Sigmoid colon (tissue), 6 donors: ENCODE measurements at regions not wholly inside any gene's neighbourhood (a gene's known extent, or its start where the extent isn't known, plus 50 kb on each side); places are given as distances from the start of the nearest gene placed in this dataset.

Experiments used
- DNase-seq: peaks from one replicate; pipeline ENCODE4 v3.0.0-alpha.2; 2019
- H3K27ac ChIP-seq, 4 donors: fragments of 200-600 bp; sonication (generic); one replicate each; pipeline ENCODE4 v1.5.1; 2016 to 2019; ENCODE audit warnings: mild to moderate bottlenecking in 1 of 4
- H3K27me3 ChIP-seq, 3 donors: fragments of 200-600 bp; sonication (generic); one replicate each; pipeline ENCODE4 v1.5.1; 2019; ENCODE audit warnings: mild to moderate bottlenecking in 1 of 3
- H3K36me3 ChIP-seq, 4 donors: fragments of 200-600 bp; sonication (generic); one replicate each; pipeline ENCODE4 v1.5.1; 2016 to 2019
- H3K4me1 ChIP-seq, 4 donors: fragments of 200-600 bp; sonication (generic); one replicate each; pipeline ENCODE4 v1.5.1; 2017 to 2019
- H3K4me3 ChIP-seq, 4 donors: fragments of 200-600 bp; sonication (generic); one replicate each; pipeline ENCODE4 v1.5.1; 2017 to 2019; ENCODE audit warnings: mild to moderate bottlenecking in 2 of 4, moderate library complexity in 1 of 4
- H3K9me3 ChIP-seq, 4 donors: fragments of 200-600 bp in 3 of 4; sonication (generic) in 3 of 4; one replicate each; pipeline versions ENCODE4 v1.5.1 to v1.6.1; 2013 to 2019
- EP300 ChIP-seq, 4 donors: sonication (generic); formaldehyde crosslinking; IDR thresholded peaks; one replicate each; pipeline ENCODE4 v1.6.1; 2017; ENCODE audit warnings: antibody characterized with exemption in 4 of 4
- POLR2A ChIP-seq, 2 donors: fragments of 450-650 bp; IDR thresholded peaks; one replicate each; pipeline ENCODE4 v1.6.1; 2016; ENCODE audit warnings: antibody characterized with exemption in 2 of 2, mild to moderate bottlenecking in 2 of 2, moderate library complexity in 2 of 2
- POLR2AphosphoS5 ChIP-seq, 4 donors: sonication (generic); formaldehyde crosslinking; IDR thresholded peaks; one replicate each; pipeline ENCODE4 v1.6.1; 2017; ENCODE audit warnings: antibody characterized with exemption in 4 of 4
- WGBS, 2 donors: extraction: QIAGEN DNeasy Blood & Tissue Kit; methylation state at CpG; one replicate each; pipeline ENCODE4 v1.1.7; 2013; 5-methylcytosine and 5-hydroxymethylcytosine counted together
- intact Hi-C: fragments of 100-400 bp; cut with DNase I; formaldehyde crosslinking; loops from one replicate; pipeline ENCODE4 v1.15.1; 2023
- TF ChIP-seq, protein P1 (sequence below), 4 experiments: fragments of 450-650 bp in 3 of 4; fragments of 200-600 bp in 1 of 4; IDR thresholded peaks; one replicate each; pipeline ENCODE4 v1.5.1; 2016 to 2019; ENCODE audit warnings: antibody characterized with exemption in 4 of 4, mild to moderate bottlenecking in 3 of 4, moderate library complexity in 2 of 4
- donor health status: healthy with polysubstance abuse.
- donor health status: healthy.

- no peak overlapping the region for H3K27ac ChIP-seq
- no peaks in the 10 kb centered on the region for H3K27me3 ChIP-seq
- no peaks in the 10 kb centered on the region for H3K36me3 ChIP-seq
- TF ChIP-seq EP300 (IDR thresholded peaks at IDR 0.05) (no peak), POLR2A (IDR thresholded peaks at IDR 0.05) (no peak), POLR2AphosphoS5 (IDR thresholded peaks at IDR 0.05) (no peak)
- TF ChIP-seq, protein P1, sequence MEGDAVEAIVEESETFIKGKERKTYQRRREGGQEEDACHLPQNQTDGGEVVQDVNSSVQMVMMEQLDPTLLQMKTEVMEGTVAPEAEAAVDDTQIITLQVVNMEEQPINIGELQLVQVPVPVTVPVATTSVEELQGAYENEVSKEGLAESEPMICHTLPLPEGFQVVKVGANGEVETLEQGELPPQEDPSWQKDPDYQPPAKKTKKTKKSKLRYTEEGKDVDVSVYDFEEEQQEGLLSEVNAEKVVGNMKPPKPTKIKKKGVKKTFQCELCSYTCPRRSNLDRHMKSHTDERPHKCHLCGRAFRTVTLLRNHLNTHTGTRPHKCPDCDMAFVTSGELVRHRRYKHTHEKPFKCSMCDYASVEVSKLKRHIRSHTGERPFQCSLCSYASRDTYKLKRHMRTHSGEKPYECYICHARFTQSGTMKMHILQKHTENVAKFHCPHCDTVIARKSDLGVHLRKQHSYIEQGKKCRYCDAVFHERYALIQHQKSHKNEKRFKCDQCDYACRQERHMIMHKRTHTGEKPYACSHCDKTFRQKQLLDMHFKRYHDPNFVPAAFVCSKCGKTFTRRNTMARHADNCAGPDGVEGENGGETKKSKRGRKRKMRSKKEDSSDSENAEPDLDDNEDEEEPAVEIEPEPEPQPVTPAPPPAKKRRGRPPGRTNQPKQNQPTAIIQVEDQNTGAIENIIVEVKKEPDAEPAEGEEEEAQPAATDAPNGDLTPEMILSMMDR (IDR thresholded peaks at IDR 0.05) = no peak
- no peak for DNase-seq
- intact Hi-C loops = no loop called here
- H3K4me1 ChIP-seq = no peaks in the 10 kb centered on the region
- H3K4me3 ChIP-seq = no peak overlapping the region
- no peaks in the 10 kb centered on the region for H3K9me3 ChIP-seq
- 90 to 91% methylated on average over 3 of the region's 3 CpGs for WGBS, 2 donors
Observed at GRCh38 chr13:110779022-110779421, 65.5 kb downstream of the ING1 start.

DNA sequence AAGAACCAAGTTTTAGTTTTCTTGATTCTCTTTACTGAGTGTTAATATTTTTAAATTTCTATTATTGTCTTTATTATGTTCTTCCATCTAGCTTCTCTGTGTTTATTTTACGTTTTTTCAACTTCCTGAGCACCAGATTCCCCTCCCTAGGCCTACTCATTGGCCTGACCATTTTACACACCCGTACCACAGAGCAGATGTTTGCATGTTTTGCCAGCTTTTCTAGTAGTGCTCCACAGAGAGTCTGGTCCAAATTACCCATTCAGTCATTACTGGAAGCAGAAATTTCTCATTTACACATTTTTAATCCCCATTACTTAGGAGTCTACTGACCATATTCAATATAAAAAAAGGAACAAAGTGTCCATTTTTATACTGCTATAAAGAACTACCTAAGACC, 66.9 kb downstream of the ING1 start:
- Histone ChIP-seq H3K36me3 (no peaks in the 10 kb centered on the region), H3K27ac (no peak overlapping the region), H3K4me3 (no peak overlapping the region), H3K4me1 (no peaks in the 10 kb centered on the region), H3K9me3 (no peaks in the 10 kb centered on the region), H3K27me3 (no peaks in the 10 kb centered on the region)
- intact Hi-C loops = no loop called here
- WGBS, 2 donors = 46 to 51% methylated on average over 2 of the region's 2 CpGs
- no peak for DNase-seq
- TF ChIP-seq, protein P1 (IDR thresholded peaks at IDR 0.05) = no peak

DNA sequence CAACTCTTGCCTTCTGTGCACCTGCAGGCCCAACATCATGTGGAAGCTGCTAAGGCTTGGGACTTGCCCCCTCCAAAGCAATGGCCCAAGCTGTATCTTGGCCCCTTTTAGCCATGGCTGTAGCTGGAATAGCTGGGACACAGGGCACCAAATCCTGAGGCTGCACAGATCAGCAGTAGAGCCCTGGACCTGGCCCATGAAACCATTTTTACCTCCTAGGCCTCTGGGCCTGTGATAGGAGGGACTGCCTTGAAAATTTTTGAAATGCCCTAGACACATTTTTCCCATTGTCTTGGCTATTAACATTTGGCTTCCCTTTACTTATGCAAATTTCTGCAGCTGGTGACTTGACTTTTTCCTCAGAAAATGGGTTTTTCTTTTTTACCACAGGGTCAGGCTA, 68.7 kb downstream of the ING1 start:
- no peak for DNase-seq
- no peak overlapping the region for H3K4me3 ChIP-seq
- no peaks in the 10 kb centered on the region for H3K27me3 ChIP-seq
- H3K4me1 ChIP-seq = no peaks in the 10 kb centered on the region
- no peaks in the 10 kb centered on the region for H3K9me3 ChIP-seq
- H3K36me3 ChIP-seq = no peaks in the 10 kb centered on the region
- TF ChIP-seq, protein P1 (IDR thresholded peaks at IDR 0.05) = no peak
- H3K27ac ChIP-seq = no peak overlapping the region
- intact Hi-C loops = no loop called here

DNA sequence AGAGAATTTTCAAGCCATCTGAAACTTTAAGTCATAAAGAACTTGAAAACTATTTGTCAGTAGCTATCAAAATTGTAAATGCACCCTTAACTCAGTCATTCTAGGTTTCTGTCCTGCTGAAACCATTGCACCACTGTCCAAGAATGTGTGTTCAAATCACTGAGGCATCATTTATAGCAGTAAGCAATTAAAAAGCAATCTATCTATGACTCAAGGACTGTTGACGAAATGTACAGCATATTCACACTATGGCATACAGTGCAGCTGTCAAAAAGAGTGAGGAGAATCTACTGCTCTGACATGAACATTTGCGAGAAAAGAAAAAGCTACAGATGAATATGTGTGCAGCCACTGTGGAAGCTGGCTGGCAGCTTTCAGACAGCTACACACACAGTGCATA, 71.2 kb downstream of the ING1 start:
- H3K27me3 ChIP-seq = no peaks in the 10 kb centered on the region
- TF ChIP-seq EP300 (IDR thresholded peaks at IDR 0.05) = no peak
- TF ChIP-seq POLR2A (IDR thresholded peaks at IDR 0.05) = no peak
- TF ChIP-seq, protein P1 (IDR thresholded peaks at IDR 0.05) = no peak
- no peak for TF ChIP-seq POLR2AphosphoS5 (IDR thresholded peaks at IDR 0.05)
- H3K27ac ChIP-seq = no peak overlapping the region
- no peak for DNase-seq
- H3K36me3 ChIP-seq = no peaks in the 10 kb centered on the region
- intact Hi-C loops = no loop called here
- H3K4me1 ChIP-seq = no peaks in the 10 kb centered on the region
- 83 to 92% methylated on average over 2 of the region's 2 CpGs for WGBS, 2 donors
- H3K9me3 ChIP-seq = no peaks in the 10 kb centered on the region
- H3K4me3 ChIP-seq = no peak overlapping the region

DNA sequence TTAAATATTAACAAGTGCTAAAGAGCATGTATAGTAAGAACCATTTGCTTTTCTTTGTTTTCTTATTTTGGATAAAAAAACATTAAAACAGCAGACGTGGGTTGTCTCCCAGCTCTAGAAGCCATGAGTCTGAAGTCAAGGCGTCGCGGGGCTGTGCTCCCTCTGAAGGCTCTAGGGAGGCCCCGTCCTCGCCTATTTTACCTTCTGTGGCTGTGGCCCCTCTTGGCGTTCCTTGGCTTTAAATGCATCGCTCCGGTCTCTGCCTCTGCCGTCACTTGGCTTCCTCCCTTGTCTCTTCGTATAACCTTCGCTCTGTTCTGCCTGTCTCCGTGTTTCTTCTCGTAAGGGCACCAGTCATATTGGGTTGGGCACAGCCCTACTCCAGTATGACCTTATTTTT, 75.3 kb downstream of the ING1 start:
- intact Hi-C loops = no loop called here
- 93 to 94% methylated on average over 14 of the region's 14 CpGs for WGBS, 2 donors

More for the DNA sequence above, 75.3 kb downstream of the ING1 start:
- Histone ChIP-seq H3K27me3 (no peaks in the 10 kb centered on the region), H3K36me3 (no peaks in the 10 kb centered on the region), H3K4me3 (no peak overlapping the region), H3K4me1 (no peaks in the 10 kb centered on the region), H3K27ac (no peak overlapping the region), H3K9me3 (peaks cover 0 to 5% (median 0%) of the 10 kb centered on the region in 4 donors)
- TF ChIP-seq, protein P1 (IDR thresholded peaks at IDR 0.05) = no peak
- TF ChIP-seq POLR2AphosphoS5 (IDR thresholded peaks at IDR 0.05) (no peak), EP300 (IDR thresholded peaks at IDR 0.05) (no peak), POLR2A (IDR thresholded peaks at IDR 0.05) (no peak)
- DNase-seq = no peak
